GM18873 (cell line): ENCODE measurements at regions not wholly inside any gene's neighbourhood (a gene's known extent, or its start where the extent isn't known, plus 50 kb on each side); places are given as distances from the start of the nearest gene placed in this dataset.
"Not testable (repeated sequence)": the region's sequence is repeated elsewhere in the genome, so short reads cannot be mapped to it uniquely, and the experiment has no call there.

Experiments
- ATAC-seq: cut with Tn5 transposase; IDR thresholded peaks from one replicate; pipeline ENCODE4 v1.9.1; 2021; ENCODE audit warnings: mild to moderate bottlenecking, moderate library complexity, moderate number of reproducible peaks; ENCODE audit not compliant: unreplicated experiment, low FRiP score

DNA sequence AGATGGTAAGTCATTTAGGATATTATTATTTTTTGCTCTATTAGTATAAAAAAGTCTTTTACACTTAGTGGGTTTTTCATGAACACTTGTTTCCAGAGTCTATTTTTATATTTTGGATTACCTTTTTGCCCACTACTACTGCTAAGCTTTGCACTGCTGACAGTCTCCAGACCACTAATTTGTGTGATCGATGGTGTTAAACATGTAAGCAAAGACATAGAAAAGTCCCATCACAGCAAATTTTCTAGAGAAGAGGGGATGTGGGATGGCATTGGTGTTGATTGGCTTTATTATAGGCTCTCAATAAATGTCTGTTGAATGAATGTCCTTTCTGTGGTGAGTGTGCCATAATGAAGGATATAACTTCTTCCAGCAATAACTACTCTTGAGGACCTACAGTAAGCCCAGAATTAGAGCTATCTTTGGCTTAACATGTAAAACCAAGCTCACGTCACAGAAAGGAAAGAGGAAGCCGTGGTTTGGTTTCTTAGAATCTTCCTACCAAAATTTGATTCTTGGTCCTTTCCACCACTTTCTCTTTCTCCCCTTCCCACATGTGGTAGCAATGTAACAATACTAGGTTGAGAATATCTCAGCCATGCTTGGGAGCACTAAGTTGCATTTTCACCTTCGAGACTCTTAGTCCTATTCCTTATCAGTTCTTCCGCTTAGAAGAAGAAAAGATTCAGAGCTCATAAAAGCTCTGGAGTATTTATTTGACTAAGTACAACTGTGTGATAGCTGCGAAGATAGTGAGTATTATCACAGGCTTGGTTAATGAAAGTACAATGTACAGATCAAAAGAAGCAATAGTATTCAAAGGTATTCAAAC, 90.6 kb upstream of the UMPS start:
- no peak for ATAC-seq

DNA sequence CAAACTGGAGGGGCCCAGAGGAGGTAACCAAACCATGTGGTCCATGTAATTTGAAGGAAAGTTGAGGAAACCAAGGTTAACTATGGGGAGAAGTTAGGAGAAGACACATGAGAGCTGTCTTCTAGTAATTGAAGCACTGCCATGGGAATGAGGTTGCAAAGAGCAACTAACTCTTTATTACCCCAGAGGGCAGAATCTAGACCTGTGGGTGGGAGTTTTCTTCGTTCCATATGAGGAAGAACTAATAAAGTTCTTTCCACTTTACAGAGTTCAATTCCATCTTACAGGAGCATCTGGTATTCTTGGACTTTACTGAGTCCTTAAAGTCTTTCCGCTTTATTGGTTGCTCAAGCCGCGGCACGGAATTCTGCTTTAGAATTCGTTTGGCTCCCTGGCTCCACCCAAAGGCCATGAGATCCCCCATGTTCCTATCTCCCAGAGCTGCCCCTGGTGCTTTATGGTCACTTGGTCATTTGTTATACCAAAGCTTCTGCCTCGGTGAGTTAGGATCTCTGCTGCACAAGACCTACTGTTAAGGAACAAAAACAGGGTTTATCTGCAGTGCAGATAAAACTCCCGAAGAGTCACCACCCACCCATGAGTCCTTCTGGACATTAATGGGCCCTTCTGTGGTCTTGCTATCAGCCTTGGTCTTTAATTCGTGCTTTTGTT, 89.5 kb upstream of the UMPS start:
- no peak for ATAC-seq

DNA sequence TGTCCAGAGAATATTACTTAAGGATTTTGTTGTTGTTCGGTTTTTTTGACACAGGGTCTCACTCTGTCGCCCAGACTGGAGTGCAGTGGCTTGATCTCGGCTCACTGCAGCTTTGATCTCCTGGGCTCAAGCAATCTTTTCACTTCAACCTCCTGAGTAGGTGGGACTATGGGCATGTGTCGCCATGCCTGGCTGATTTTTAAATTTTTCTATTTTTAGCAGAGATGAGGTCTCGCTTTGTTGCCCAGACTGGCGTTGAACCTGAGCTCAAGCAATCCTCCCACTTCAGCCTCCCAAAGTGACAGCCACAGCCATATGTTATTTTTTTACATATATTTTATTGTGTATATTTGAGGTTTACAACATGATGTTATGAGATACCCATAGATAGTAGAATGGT, 86.8 kb upstream of the UMPS start:
- no peak for ATAC-seq

DNA sequence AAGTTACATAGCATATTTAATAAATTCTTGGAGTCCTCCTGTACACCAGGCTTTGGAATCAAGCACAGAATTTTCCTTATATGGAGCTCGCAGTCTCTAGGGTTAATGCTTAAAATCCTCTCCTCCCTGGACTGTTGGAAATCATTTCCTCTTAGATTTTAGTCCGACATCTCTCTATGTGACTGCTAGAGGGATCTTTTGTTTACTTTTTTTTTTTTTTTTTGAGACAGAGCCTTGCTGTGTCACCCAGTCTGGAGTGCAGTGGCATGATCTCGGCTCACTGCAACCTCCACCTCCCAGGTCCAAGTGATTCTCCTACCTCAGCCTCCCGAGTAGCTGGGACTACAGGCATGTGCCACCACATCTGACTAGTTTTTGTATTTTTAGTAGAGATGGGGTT, 84.1 kb upstream of the UMPS start:
- ATAC-seq = not testable (repeated sequence)

DNA sequence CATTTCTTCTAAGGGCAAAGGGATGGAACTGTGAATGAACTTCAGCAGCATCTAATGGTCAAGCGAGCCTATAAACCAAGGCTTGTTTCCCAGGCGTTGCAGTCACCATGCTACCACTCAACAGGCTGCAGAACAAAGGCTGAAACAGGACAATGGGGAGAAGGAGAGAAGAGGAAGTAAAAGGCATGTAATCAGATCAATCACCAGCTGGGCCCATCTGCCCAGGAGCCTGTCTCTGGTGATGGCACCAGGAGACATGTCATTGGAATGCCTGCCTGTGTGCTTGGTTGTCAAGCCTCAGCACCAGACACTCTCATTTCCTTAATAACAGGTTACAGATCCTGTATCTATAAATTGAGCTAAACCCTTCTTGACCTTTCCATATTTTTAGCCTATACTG, 81.7 kb upstream of the UMPS start:
- no peak for ATAC-seq

DNA sequence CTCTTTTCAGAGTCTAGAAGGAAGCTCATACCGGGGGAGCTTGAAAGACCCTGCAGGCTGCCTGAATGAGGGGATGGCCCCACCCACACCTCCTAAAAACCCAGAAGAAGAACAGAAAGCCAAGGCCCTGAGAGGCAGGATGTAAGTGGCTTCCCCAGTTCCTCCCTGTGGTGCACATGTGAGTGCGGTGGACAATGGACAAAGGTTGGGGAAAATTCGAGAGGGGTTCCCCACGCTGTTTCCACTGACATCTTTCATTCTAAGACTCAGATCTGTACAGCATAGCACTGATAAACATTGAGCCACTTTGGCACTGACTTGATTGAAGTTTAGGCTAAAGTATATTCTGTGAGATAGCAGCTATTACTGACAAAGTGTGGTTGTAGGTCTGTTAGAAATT, 79.5 kb upstream of the UMPS start:
- peak; percentile 62 for ATAC-seq

DNA sequence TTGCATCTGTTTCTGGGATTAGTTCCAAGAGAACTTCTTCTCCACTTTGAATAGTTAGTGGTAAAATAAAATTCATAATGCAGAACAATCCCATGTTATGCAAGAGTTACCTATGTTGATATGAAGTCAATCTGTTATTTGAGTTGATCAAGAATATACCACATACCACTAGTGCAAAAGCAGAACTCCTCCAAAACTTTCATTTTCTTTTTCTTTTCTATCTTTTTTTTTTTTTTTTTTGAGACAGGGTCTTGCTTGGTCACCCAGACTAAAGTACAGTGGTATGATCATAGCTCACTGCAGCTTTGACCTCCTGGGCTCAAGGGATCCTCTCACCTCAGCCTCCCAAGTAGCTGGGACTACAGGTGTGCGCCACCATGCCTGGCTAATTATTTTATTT, 78.8 kb upstream of the UMPS start:
- ATAC-seq = not testable (repeated sequence)

DNA sequence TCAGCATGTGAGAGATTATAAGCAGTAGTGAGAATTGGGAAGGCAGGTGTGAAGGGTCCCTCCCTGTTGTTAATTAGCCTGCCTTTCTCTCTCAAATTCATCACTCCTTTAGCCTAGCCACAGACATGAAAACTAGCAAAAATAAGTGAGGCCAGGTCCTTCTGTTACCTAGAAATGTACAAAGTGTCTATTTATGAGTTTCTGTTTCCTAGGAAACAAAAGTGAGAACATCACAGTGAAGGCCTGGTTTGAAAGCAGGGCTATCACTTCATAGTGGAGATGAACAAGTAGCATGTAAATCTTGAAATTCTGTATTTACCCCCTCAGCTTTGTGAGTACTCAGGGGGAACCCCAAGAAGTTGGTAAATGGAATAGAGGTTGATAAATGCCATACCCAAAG, 78.2 kb upstream of the UMPS start:
- no peak for ATAC-seq

DNA sequence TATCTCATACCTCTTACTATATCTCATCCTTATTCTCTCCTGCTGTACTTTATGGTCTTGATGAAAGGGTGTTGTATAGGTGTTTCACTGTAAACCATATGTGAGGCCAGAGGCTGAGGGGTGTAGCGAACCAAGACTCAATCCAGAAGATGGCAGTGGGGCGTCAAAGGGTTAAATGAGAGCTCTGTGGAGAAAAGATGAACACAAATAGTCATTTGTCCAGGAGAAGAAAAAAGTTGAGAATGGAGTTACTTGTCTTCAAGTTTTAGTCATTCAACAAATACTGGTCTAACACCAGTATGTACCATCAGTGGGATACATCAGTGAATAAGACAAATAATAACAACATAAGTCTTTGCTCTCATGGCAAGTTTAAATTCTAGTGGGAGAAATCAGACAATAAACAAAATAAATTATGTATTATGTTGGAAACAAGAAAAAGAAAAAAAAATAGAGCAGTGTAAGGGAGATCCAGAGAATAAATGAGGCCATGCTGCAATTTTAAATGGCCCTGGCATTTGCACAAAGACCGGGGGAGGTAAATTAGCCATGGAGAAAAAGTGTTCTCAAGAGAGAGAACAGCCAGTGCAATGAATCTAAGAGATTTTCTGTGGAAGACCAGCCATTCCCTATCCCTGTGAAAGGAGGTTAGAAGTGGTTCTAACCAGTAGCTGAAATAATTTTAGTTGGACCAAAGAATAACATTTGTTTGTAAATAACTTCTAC, 77.0 kb upstream of the UMPS start:
- no peak for ATAC-seq

DNA sequence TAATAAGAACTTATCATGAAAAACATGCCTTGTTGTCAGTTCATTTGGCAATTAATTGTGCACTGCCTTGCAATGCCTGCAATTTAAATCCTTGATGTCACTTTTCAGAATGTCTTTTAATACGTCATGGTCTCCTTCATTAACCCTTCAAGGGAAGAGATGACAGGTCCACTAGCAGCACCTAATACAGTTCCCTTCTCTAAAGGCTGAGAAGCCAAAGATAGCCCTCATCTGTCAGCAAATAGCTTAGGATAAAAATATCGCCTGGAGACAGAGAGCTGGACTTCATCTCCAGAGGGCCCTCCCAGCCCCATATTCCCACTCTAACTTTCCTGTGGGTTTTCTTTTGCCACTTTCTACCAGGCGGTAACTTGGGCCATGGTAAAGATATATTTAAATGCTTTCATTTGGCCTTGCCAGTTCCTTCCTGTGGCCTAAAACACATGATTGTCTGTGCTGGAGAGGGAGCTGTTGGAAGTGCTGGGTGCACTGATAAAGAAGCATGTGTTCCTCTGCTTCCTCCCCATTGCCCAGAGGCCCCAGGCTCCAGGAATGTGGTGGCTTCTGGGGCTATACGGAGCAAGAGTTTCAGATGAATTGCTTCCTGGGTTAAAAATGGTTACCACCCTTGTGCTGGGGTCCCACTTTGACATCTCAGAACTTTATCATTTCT, 76.3 kb upstream of the UMPS start:
- ATAC-seq = no peak

DNA sequence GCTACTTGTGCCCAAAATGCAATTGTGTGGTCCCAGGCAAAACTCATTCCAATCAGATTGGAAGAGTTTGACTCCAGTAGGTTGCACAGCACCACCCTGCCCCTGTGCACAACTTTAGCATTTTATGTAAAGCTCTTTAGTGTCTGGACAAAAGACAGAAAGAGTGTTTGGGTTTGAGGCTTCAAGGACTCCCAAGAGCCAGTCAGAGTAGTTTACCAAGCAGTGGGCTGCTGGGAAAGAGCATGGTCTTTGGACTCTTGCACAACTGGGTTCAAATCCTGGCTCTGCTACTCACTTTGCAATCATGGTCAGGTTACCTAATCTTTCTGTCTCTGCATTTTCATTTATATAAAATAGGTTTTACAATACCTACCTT, 75.8 kb upstream of the UMPS start:
- ATAC-seq = no peak

DNA sequence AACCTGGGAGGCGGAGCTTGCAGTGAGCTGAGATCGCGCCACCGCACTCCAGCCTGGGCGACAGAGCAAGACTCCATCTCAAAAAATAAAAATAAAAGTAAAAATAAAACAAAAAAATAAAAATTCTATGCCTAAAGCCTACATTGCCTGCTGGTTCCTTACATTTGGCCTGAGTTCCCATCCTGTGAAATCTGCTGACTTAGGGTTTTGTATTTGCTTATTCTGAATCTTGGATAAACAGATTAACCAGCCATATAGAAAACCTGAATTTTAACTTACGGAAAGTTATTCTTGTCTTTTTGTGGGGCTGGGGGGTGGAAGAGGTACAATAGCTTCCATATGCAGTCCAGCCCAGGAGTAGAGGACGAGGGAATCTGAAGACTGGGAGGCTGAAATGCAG, 73.7 kb upstream of the UMPS start:
- no peak for ATAC-seq

DNA sequence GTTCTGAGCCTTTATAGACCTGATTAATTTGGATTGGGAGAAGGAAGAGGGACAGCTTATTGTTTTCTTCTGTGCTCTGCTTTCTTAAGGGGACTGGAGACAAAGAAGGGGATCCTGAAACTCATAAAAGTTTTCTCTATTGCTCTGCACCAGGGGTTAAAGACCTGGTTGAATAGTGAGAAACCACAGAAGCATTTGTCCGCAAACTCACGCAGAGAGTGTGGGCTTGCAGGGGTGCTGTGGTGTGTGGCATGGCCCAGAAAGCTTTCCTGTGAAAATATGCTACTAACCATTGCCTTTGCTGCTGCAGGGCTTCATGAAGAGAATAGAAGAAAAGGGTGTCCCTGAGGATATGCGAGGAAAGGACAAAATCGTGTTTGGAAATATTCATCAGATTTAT, 73.1 kb upstream of the UMPS start:
- ATAC-seq = no peak

DNA sequence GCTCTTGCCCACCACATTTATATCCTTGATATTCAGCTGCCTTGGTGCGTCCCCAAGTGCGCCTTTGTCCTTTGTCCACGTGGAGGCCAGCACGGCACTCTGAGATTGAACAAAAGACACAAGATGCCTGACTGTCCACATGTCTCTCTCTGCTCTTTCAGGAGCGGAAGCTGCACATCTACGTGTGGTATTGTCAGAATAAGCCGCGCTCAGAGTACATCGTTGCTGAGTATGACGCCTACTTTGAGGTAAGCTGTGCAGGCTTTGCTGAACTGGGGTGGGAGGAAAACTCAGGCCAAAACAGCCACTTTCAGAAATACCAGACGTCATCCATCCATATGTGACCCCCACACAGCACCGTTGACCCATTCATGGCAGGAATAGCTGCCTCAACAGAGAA, 72.0 kb upstream of the UMPS start:
- no peak for ATAC-seq

DNA sequence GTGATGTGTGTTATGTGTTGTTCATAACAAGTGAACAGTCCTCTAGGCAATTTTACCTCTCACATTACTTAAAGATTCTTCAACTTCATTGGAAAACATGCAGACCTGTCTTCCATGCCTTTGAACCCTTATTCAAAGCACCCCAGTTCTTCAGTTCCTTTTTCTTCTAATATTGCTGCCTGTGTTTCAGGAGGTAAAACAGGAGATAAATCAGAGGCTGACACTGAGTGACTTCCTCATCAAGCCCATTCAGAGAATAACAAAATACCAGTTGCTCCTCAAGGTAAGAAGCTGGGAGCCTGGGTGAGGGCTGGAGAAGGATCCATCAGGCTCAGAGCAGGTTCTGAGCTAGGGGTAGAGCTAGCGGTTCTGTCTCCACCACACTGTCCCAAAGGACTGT, 71.1 kb upstream of the UMPS start:
- ATAC-seq = no peak

DNA sequence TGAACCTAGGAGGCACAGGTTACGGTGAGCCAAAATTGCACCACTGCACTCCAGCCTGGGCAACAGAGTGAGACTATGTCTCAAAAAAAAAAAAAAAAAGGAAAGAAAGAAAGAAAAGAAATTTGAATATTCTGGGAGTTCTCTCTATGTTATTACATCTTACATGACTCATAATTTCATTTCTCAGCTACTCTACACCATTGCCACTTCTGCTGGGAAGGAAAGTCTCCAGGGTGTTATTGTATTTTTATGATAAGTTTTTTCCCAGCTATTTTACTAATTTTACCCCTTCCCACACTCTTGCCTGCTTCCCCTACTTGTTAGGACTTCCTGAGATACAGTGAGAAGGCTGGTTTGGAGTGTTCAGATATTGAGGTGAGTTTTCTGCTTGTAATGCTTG, 69.7 kb upstream of the UMPS start:
- ATAC-seq = no peak

DNA sequence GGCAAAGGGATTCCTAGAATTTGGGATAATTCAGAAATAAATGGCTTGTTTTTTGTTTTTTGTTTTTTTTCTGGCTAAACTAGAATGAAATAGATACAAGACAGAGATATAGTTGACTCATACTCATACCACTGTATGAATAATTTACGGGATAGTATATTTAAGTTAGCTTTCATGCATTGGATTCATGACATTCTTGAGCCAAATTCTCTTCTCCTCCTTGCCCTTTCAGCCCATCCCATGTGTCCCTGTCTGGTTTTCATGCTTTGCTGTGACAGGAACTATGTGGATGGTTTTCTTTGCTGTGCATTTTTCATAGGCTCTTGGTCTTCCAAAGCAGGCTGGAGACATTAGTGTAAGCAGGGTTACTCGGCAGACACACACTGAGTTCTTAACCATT, 66.6 kb upstream of the UMPS start:
- no peak for ATAC-seq

DNA sequence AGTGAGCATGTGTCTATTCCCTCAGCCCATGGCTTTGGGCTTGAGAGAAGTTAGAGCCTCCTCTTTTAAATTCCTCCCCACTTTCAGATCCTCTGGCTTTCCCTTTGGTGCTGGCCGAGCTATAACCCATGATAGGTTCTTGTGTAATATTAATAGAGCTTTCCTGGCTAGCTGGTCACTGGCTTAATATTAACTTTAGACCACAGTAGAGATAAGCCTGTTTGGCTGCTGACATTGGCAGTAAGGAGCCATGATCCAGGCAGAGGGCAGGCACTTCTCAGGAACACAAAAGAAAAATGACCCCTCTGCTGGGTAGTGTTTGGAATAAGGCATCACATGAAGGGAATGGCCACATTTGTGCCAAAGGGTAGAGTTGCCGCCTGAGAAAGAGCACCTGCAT, 65.4 kb upstream of the UMPS start:
- ATAC-seq = no peak

DNA sequence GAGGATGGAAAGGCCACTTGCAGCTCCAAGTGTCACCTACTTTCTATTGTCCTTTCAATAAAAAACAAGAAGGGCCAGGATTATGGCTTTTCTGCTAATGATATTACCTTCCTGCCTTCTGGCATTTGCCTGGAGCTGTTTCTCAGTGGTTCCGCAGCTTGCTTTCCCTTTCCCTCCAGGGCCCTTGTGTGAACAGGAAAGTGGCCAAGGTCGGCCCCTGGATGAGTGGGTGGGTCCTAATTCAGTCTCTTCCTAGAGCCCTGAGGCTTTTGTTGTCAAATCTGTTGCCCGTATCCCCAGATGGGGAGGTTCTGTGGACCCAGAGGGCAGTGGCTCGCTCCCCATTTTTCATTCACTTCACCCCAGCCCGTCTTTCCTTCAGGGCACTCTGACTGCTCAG, 64.2 kb upstream of the UMPS start:
- ATAC-seq = no peak

DNA sequence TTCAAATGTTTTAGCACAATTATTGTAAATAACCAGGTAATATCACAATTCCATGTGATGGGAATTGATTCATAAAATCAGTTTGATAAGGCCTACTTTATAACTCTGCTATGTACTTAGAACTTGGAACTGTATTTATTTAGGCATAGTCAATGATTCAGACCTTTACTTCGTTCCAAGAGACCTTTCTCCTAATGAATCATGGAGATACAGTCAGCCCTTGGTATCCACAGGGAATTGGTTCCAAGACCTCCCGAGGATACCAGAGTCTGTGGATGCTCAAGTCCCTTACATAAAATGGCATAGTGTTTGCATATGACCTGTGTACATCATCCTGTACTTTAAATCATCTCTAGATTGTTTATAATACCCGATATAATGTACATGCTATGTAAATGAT, 60.8 kb upstream of the UMPS start:
- ATAC-seq = no peak

DNA sequence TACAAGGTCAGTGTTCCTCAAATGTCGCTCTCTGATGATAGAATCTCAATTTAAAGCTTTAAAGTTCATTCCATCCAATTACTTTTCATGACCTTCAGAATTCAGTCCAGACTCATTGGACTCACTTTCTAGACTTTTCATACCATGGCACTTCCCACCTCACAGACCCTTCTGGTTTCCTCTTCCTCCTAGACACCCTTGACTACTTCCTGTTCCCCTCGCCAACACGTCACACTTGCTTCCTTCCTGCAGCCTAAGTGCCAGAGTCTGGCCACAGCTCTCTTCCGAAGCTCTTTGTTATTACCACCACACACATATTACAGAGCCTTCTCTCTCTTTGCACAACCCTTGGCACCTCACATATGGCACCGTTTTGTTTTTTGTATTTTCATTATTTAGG, 59.1 kb upstream of the UMPS start:
- ATAC-seq = no peak
